Astrocyte (in vitro differentiated cells and primary cell): ENCODE measurements at regions not wholly inside any gene's neighbourhood (a gene's known extent, or its start where the extent isn't known, plus 50 kb on each side); places are given as distances from the start of the nearest gene placed in this dataset.

Experiments
- EZH2 ChIP-seq: IDR thresholded peaks from 2 replicates; pipeline ENCODE4 v1.6.1; 2012; ENCODE audit warnings: mild to moderate bottlenecking, low read length, inconsistent platforms; ENCODE audit not compliant: insufficient read depth
- TF ChIP-seq, protein P1 (sequence below): IDR thresholded peaks from 2 replicates; pipeline ENCODE4 v1.5.1; 2011; ENCODE audit warnings: low read depth, mild to moderate bottlenecking, inconsistent platforms, low read length, moderate library complexity; ENCODE audit not compliant: insufficient read depth

DNA sequence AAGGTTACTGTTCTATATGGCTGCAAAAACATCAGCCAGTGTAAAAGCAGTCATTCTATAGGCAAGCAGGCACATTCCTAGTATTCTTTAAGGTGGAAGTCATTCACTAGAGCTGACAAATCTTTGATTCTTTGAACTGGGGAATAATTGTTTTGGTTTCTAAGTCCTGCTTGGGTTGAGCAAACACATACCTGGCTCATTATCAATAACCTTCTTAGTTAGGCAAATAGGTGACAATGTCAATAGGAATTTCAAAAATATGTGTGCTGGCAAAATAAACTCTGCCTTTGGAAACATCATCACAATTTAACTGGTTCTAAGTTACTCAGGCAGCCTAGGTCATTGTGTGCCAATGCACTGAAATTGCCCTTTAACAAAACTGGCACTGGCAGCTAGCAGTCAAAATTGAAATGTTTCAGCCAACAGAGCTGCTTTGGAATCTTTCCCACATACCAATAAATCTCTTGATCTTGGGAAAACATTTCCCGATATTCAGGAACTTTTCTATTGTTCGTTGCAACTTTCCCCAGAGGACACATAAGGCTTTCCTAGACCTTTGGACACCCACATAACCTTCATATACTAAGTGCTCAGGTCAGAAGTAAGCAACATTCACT is 402.0 kb upstream of the MMADHC start:
- TF ChIP-seq, protein P1, sequence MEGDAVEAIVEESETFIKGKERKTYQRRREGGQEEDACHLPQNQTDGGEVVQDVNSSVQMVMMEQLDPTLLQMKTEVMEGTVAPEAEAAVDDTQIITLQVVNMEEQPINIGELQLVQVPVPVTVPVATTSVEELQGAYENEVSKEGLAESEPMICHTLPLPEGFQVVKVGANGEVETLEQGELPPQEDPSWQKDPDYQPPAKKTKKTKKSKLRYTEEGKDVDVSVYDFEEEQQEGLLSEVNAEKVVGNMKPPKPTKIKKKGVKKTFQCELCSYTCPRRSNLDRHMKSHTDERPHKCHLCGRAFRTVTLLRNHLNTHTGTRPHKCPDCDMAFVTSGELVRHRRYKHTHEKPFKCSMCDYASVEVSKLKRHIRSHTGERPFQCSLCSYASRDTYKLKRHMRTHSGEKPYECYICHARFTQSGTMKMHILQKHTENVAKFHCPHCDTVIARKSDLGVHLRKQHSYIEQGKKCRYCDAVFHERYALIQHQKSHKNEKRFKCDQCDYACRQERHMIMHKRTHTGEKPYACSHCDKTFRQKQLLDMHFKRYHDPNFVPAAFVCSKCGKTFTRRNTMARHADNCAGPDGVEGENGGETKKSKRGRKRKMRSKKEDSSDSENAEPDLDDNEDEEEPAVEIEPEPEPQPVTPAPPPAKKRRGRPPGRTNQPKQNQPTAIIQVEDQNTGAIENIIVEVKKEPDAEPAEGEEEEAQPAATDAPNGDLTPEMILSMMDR: no peak
- no peak for TF ChIP-seq EZH2
